Fibroblast of upper back skin (primary cell): ENCODE measurements at regions not wholly inside any gene's neighbourhood (a gene's known extent, or its start where the extent isn't known, plus 50 kb on each side); places are given as distances from the start of the nearest gene placed in this dataset.

Source experiments
- DNase-seq: peaks from one replicate; pipeline ENCODE4 v3.0.0-alpha.2; 2013

GRCh38 chrX:69110116-69110530 is 55.1 kb downstream of the PJA1 start:
- DNase-seq: peak; percentile 18

GRCh38 chrX:69109706-69110105 is 55.5 kb downstream of the PJA1 start:
- peak; percentile 75 for DNase-seq

DNA sequence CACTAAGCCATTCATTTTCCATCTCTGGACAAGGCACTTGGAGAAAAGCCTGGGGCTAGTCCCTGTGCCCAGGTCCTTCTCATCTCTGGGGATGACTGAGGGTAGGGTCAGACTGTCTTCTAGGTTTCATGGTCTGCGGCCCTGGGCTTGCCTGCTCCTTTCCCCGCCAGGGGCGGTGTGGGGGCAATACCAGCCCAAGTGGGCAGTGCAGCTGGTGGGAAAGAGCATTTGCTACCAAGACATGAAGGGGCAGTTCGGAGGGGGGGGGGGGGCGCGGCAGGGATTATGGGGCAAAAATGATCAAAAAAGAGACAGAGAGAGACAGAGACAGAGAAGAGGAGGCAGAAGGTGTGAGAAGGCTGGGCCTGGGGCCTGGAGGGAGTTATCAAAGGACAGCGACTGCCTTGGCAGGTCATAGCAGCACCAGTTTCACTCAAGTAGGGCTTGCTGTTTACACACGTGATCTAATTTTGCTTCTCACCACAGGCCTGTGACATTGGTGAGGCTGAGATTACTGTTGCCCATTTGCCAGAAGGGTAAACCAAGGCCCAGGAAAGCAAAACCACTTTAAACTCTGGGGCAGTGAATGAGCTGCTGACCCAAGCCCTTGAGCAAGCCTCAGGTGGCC is 56.1 kb downstream of the PJA1 start:
- DNase-seq: no peak

GRCh38 chrX:69107747-69108401 is 57.4 kb downstream of the PJA1 start:
- no peak for DNase-seq

DNA sequence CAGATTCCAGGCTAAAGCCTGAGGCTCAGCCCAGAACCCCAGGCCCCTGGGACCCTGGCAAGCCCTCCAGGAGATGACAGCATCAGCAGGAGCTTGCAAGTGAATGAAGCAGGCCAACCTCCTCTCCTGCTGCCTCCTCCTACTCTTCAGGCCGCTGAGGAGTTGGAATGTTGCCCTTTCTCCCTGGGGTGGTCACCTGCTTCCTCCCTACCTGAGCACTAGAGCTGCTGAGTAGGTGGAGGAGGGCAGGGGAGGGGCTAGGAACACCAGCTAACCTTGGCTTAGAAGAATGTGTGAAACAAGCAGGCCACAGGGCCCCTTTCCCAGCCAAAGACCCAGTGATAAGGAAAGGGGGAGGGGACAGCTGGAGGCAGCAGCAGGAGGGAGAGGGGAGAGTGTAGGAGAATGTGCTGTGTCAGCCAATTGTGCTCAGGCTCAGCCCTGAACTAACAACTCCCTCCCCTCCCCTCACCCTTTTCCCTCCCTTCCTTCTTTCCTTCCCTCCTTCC is 58.0 kb downstream of the PJA1 start:
- peak; percentile 32 for DNase-seq

GRCh38 chrX:69104756-69105434 is 60.4 kb downstream of the PJA1 start:
- DNase-seq: no peak

DNA sequence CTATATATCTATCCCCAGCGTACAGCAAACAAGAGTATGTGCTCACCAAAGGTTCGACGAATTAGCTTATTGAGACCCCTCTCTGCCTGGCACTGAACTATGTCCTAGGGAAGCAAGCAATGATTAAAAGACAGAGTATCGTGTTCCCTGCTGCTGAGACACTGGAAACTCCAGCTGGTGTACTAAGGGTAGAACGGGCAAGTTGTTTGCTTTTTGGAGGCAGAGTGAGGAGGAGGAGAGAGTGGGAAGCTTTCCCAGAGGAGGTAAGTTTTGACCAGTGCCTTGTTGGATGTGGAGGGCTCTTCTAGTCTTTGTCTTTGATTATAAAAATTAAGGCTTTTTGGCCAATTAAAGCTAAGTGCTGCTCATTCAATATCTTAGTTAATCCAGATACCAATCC is 61.7 kb downstream of the PJA1 start:
- DNase-seq: no peak

DNA sequence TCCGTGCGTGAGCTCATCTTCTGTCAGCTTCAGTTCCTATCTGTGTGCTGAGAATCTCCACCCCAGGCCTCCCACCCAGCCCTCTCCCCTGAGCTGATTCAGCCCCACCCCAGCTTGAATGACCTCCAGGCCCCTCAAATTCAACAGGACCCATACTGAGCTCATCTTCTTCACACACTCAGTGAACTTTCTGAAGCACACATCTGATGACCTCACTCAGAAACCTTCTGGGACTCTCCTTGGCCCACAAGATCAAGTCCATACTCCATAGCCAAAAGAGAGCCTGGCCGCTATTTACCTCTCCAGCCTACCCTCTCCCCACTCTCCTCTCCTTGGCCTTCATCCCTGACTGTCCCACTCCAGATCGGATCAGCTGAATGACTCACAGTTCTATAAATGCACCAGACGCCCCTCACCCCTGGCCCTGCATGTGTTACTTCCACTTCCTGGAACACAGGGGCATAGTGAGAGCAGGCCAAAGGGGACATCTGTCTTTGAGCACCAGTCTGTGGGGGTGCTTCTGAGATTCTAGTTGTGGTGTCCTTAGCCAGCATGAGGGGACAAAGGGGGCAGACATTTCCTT is 62.5 kb downstream of the PJA1 start:
- DNase-seq: peak; percentile 34

- no peak for DNase-seq
Observed at GRCh38 chrX:69101683-69102251, 63.5 kb downstream of the PJA1 start.

- DNase-seq: no peak
Observed at GRCh38 chrX:69100478-69100877, 64.8 kb downstream of the PJA1 start.

- no peak for DNase-seq
Observed at GRCh38 chrX:69097451-69098236, 67.6 kb downstream of the PJA1 start.

DNA sequence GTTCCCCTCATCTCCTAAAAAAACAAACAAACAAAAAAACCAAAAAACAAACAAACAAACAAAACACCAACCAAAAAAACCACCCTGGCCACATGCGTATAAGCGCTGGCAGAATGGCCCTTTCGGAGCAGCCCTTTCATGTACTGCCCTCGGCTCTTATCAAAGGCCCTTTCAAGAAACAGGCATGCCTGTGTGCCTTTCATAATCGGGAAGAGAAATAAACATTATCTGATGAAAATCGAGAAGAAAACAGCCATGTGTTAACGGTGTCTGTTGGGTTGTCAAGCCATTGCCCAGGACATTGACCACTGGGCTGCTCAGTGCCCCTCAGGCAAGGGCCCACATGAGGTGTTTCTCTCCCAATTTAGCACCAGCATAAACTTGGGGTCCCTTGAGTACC is 68.3 kb downstream of the PJA1 start:
- DNase-seq: no peak

- DNase-seq: no peak
Observed at GRCh38 chrX:69094977-69095669, 70.1 kb downstream of the PJA1 start.

DNA sequence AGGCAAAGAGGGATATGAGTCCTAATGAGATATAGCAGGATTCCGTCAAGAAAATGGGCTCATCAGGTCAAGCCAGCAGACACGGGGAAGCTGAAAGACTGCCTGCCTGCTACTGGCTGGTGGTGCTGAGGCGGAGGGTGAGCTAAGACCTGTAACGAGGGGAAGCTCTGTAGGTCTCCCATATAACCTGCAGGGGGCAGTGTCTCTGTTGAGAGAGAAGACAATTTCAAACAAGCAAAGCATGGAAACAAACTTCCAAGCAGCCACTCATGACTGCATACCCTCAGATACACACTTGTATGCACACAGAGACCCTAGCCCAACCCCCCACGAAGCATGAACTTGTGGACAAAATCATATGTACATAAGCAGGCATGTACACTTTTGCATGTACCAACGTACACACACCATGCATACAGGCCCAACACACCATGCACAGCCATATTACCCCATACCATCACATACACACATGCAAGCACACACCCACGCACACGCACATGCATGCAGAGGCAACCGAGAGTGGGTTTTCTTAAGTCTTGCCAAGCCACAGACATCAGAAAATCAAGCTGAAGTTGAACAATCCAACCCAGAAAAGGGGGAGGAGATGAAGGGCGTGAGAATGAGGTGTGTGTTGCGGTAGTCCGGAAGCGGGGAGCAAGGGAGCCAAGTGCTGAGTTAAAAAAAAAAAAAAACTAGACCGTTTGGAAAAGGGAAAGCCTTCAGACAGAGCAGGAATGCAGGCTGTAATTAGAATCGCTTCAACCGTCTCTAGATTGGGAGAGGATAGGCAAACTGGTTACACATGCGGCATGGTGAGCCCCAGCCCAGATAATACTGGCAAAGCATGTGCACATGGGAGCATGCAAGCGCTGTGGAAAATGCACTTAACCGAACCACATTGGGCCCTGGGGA is 71.0 kb downstream of the PJA1 start:
- peak; percentile 58 for DNase-seq

GRCh38 chrX:69090022-69090421 is 75.2 kb downstream of the PJA1 start:
- DNase-seq: no peak

- DNase-seq: no peak
Observed at GRCh38 chrX:69089203-69089602, 76.0 kb downstream of the PJA1 start.

GRCh38 chrX:69088171-69088938 is 76.9 kb downstream of the PJA1 start:
- DNase-seq: peak; percentile 71

- DNase-seq: no peak
Observed at GRCh38 chrX:69085826-69086225, 79.4 kb downstream of the PJA1 start.

DNA sequence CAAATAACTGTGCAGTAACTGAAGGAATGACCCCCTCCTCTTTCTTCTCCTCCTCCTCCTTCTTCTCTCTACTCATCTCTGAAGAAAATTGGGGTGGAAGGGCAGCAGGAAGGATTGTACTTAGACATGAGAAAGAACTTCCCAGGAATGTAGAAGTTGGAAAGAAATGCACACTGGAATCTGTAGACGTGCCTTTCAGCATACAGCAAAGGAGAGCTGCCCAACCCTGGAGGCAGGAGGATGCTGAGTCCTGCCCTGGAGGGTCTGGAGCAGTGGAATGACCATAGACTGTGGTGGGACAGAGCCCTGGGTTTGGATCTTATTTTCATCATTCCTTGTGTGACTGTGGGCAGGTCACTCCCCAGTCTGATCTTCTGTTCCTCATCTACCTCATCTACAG is 80.1 kb downstream of the PJA1 start:
- no peak for DNase-seq

- no peak for DNase-seq
Observed at GRCh38 chrX:69083801-69084200, 81.5 kb downstream of the PJA1 start.
